Astrocyte of the spinal cord (primary cell): ENCODE measurements at regions not wholly inside any gene's neighbourhood (a gene's known extent, or its start where the extent isn't known, plus 50 kb on each side); places are given as distances from the start of the nearest gene placed in this dataset.

Experiments
- DNase-seq: peaks from one replicate; pipeline ENCODE4 v3.0.0; 2011; ENCODE audit warnings: low read depth, low spot score
- H3K4me3 ChIP-seq: 2 replicates; pipeline ENCODE4 v1.5.1; 2011; ENCODE audit warnings: low read depth, mild to moderate bottlenecking, low read length, moderate library complexity
- CTCF ChIP-seq: IDR thresholded peaks from 2 replicates; pipeline ENCODE4 v1.5.1; 2012; ENCODE audit warnings: low read depth, mild to moderate bottlenecking, low read length, inconsistent platforms
- in situ Hi-C: cut with HindIII; loops from 2 replicates; pipeline ENCODE4 v1.10.0; 2017; ENCODE audit warnings: low sequenced_read_pairs

- H3K4me3 ChIP-seq = no peak overlapping the region
- TF ChIP-seq CTCF = no peak
- DNase-seq = no peak
- in situ Hi-C loops = no loop called here
These were observed 218.5 kb downstream of the GBA3 start for GRCh38 chr4:22911285-22911684.

- TF ChIP-seq CTCF = no peak
- no peak for DNase-seq
- in situ Hi-C loops = no loop called here
- H3K4me3 ChIP-seq = no peak overlapping the region
These were observed 217.5 kb downstream of the GBA3 start for GRCh38 chr4:22910200-22910599.

- in situ Hi-C loops = no loop called here
- DNase-seq = no peak
- no peak overlapping the region for H3K4me3 ChIP-seq
- no peak for TF ChIP-seq CTCF
These were observed 213.3 kb downstream of the GBA3 start for GRCh38 chr4:22906045-22906444.

GRCh38 chr4:22903913-22904312, 211.2 kb downstream of the GBA3 start:
- in situ Hi-C loops = no loop called here
- TF ChIP-seq CTCF = no peak

GRCh38 chr4:22901631-22902030, 208.9 kb downstream of the GBA3 start:
- no peak for DNase-seq
- H3K4me3 ChIP-seq = no peak overlapping the region
- TF ChIP-seq CTCF = no peak
- in situ Hi-C loops = no loop called here

More at GRCh38 chr4:22903913-22904312, 211.2 kb downstream of the GBA3 start:
- no peak for DNase-seq
- H3K4me3 ChIP-seq = no peak overlapping the region

GRCh38 chr4:22900876-22901275, 208.1 kb downstream of the GBA3 start:
- no peak for TF ChIP-seq CTCF
- in situ Hi-C loops = no loop called here
- no peak for DNase-seq
- H3K4me3 ChIP-seq = no peak overlapping the region
